Activated T-cell treated with anti-CD3 and anti-CD28 coated beads for 48 hours (primary cell): ENCODE measurements at regions not wholly inside any gene's neighbourhood (a gene's known extent, or its start where the extent isn't known, plus 50 kb on each side); places are given as distances from the start of the nearest gene placed in this dataset.
"Not testable (repeated sequence)": the region's sequence is repeated elsewhere in the genome, so short reads cannot be mapped to it uniquely, and the experiment has no call there.

Experiments
- DNase-seq: peaks from one replicate; pipeline ENCODE4 v3.0.0-alpha.2; 2020; ENCODE audit warnings: low read depth

DNA sequence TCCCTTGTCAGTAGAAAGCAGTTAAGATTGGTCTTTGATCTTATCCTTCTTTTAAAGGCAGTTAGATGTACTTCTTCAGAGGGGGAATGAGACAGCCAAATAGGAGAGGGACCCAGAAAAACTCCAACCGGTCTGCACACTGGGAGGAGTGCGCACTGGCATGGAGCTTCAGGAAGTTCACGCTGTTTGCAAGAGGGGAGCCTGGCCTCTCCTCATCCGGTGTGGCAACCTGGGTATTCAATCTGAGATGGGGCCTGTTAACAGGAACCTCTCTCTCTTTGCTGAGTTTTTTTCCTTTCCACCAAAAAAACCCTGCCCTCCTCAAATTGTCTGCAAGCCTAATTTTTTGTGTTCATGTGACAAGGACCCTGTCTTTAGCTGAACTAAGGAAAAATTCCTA, 162.5 kb upstream of the OLIG3 start:
- DNase-seq = no peak

DNA sequence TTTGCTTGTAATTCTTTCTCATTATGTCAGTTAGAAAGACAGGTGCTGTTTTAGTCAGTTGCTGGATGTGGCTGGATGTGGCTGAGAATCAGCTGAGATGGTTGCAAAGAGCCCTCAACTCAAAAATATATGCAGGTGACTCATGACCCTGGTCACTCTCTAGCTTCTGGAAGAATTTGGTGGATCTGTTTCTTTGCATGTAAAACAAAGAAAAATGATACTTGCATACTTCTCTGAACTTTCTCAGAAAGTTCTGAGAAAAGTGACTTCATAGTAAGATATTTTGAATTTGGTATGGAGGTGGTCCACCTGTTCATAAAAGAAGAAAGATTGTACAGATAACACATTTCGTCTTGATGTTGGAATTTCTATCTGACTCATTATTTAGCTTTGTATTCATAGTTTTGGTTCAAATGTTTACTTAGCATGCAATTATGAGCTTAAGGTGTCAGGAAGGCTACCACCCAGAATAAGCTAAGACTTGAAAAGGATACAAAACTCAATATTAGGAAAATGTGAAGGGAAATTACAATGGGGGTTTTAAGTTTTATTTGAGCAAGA, 163.2 kb upstream of the OLIG3 start:
- peak; percentile 35 for DNase-seq

DNA sequence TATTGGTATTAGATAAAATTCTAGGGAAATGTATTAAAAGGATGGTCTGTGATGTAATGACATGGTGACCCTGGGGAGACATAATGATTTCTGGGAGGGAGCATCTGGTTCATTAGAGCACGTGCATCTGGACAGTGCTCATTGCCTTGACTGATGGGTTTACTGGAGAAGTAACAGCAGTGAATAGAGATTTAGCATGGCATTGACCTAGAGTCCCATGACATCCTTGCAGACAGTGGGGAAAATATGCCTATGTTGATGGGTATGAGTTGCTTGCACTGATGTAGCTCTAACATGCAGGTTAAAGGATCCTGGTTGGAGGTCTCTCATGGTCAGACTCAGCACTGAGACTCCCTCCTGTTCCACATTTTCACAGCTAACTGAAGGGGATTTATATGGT, 164.1 kb upstream of the OLIG3 start:
- no peak for DNase-seq

DNA sequence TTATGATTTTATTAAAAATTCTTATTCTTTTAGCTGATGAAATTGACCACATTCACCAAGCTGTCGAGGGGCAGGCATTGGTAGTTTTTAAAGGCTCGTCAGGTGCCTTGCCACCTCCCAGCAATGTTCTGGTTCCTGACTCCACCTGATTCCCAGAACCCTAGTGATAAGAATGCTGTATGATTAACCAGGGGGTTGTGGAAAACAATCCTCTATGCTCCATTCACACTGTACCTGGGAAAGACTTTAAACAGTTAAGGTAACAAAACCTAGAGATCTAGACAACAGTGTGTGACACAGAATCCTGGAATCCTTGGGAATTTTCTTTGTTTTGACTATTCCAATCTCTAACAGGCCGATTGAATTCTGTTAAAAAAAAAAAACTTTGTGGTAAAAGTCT, 165.7 kb upstream of the OLIG3 start:
- no peak for DNase-seq

DNA sequence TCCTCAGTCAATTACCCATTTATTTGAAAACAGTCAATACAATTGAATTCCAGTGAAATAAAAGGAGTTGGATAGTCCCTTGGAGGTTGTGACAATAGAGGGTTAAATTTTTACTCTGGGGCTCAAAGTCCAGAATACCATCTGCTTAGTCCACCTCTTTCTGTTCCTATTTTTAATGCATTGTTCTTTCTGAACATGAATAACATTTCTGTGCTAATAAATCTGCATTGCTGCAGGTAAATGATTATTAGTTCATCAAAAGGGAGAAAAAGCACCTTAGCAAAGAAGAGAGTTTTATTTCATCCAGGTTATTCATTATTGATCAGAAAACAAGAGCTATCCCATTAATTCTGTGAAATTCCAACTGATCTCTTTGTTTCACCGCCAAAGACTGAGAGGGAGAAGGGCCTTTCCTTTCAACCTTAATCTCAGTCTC, 166.1 kb upstream of the OLIG3 start:
- no peak for DNase-seq

DNA sequence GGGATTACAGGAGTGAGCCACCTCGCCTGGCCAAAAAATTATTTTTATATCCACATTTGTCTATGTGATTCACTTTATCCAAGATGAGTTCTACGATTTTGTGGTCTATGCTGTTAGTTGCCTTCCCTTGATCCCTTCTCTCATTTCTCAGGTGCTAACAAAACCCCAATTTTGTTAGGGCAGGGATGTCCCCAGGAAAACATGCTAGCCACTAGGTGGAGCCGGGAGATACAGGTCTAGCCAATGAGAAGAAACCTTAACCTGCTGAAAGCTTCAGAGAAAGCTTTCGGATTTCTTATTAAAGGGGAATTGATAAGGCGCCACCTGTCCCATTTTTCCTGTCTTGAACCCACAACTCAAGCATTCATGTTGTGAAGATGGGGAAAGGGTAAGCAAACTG, 167.4 kb upstream of the OLIG3 start:
- peak; percentile 41 for DNase-seq

DNA sequence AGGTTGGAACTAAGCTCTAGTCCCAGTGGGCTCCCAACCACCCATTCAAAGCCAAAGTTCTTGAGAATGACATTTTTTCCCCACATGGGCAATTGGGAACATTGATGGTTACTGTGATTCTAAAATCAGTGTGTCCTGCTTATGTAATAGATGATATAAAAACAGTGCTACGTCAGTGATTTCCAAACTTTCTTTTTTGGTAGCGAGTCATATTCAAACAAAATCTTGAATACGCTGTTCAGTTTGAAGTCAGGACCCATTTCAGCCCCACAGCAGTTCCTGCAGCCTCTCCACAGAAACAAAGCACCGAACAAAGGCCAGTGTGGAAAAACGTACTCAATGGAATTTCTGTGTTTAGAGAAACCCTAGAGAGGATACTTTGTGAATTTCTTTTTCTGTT, 170.0 kb upstream of the OLIG3 start:
- DNase-seq = no peak

DNA sequence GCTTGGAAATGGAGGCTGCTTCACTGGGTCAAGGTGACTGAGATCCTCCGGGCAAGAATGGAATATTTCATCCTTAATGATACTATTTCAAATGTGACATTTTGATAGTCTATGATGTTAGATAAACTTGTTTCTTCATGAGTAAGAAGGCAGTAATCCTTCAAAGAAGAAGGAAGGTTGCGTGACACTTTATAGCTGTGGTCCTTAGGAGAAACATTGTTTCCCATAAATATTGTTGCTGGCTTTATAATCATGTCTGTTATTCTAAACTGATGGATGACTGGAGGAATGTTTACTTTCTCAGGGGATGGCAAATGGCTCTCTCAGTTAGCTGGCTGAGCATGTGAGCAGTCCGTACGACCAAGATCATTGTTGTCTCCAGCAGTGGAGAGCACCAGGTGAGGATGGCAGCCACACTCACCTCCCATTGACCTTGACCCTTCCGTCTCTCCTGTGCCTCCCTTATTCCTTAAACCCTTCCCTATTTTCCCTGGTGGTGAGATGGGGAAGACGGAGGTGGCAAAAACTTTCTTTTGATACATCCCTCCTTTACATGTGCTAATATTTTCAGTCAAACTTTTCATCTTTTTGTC, 171.2 kb upstream of the OLIG3 start:
- DNase-seq = no peak

DNA sequence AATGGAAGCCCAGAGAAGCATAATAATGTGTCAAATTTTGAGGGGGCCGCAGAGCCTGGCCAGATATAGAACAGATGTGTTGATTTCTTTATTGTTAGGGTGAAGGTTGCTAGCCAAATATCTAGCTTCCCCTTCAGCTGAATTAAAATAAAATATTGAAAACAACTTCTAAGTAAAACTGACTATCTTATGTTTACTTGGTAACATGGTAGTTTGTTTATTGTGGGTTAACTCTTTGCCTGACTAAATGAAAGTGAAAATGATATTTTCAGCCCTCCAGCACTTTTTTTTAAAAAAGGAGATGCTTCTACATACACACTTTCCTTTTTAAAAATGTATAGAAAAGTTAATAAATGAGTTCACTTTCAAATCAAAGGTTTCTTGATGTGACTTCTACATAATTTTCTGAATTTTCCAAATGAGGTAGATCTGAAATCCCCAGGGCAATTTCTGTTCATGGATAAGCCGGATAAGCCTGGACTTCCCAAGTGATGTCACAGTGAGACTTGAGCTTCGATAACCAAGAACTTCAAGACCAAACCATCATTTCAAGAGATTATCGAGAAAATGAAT, 172.1 kb upstream of the OLIG3 start:
- no peak for DNase-seq

DNA sequence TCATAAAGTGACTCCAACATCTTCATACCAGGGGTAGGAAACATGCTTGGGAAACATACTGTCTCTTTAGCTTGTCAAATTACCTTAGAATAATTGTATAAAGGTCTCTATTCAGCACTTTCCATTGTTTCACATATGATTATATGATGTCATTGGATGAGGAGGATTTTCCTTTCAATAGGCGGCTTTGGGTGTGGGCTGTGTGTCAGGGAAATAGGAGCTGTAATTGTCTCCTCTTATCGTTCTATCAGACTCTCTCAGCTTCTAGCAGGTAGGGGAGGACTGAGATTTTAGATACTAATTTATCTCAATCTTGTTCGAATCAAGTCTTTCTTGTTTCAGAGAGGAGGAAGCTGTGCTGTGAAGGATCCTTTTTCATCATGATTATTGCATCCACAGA, 179.4 kb upstream of the OLIG3 start:
- no peak for DNase-seq

DNA sequence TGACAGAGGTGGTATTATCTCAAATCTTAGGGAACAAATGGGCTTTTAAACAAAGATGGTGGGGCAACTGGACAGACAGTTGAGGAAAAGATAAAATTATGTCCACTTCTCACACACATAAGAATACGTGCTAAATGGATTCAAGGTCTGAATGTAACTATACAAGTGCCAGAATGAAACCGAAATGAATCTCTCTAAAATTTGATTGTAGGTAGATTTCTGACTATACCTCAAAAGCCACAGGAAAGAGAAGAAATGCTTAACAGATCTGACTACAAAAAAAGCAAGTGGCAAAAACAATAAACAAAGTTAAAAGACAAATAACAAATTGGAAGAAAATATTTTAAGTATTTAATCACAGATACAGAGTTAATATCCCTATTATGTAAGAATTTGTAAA, 182.7 kb upstream of the OLIG3 start:
- DNase-seq = no peak

DNA sequence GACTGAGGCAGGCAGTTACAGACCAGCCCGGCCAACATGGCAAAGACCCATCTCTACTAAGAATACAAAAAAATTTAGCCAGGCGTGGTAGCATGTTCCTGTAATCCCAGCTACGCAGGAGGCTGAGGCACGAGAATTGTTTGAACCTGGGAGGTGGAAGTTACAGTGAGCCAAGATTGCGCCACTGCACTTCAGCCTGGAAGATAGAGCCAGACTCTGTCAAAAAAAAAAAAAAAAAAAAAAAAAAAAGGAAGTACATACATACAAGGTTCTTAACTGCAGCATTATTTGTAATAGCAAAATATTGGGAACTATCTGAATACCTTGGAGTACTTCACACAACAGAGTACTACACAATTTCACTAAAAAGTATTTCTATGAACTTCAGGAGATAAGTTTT, 183.5 kb upstream of the OLIG3 start:
- DNase-seq = no peak

DNA sequence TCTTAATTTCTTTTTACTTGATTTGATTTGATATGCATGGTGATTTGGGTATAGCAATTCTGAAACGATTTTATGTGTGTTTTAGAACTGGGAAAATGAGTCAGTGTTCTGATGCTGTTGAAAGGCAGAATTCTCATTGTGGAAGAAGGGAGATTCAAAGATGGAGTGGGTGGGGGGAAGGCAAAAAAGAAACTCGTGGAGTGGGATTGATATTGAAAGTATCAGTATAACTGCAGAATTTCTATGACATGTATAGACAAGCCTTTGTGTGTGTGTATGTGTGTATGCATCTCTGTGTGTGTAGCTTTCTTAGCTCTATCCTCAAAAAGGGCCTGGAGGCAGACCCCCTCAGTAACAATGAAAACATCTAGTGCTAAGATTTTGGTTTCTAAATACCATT, 184.3 kb upstream of the OLIG3 start:
- no peak for DNase-seq

DNA sequence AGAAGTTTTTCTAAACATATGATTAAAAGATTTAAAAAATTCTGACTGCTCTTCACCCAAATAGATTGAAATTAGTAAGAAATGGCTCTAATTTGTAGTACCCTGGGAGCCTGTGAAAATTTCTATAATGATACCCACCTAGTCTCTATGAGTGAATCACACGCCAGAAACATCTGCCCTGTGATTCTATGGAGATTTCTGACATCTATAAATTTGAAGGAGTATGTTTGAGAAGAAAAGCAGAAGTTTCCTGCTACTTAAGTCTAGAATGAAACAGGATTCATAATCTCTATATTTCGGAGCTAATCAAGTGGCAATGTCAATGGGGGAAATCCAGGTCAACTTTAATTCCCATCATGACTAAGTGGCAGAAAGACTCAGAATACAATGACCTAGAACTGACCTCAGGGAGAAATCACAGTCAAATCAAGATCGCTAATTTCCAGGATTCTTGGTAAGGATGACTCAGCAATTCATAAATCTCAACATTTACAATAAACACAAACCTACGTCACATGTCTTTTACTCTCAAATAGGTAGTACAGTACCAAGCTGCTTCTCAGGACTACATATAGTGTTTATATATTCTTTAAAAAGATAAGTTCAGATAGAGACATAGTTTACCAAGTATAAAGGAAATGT, 186.2 kb upstream of the TNFAIP3 start:
- DNase-seq = no peak

DNA sequence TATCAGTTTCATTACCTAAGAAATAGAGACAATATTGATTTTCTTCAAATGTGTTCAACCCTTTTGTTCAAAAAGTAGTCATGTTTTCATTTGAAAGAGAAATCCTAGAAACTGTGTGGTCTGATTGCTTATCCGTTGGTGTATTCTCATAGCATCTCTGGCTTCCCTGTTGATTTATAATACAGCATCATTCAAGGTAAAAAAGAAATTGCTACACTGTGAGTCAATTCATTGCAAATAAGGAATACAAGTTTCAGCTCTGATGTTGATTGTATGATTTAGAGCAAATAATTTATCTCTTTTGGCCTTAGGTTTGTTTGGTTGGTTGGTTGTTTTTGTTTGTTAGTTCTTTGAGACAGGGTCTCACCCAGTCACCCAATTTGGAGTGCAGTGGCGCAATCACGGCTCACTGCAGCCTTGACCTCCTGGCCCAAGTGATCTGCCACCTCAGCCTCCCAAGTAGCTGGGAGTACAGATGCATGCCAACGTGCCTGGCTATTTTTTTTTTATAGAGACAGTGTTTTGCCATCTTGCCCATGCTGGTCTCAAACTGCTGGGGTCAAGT, 185.5 kb upstream of the TNFAIP3 start:
- DNase-seq = no peak

DNA sequence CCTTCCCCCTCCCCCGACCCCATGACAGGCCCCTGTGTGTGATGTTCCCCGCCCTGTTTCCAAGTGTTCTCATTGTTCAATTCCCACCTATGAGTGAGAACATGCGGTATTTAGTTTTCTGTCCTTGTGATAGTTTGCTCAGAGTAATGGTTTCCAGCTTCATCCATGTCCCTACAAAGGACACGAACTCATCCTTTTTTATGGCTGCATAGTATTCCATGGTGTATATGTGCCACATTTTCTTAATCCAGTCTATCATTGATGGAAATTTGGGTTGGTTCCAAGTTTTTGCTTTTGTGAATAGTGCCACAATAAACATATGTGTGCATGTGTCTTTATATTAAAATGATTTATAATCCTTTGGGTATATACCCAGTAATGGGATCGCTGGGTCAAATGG, 184.4 kb upstream of the TNFAIP3 start:
- not testable (repeated sequence) for DNase-seq

DNA sequence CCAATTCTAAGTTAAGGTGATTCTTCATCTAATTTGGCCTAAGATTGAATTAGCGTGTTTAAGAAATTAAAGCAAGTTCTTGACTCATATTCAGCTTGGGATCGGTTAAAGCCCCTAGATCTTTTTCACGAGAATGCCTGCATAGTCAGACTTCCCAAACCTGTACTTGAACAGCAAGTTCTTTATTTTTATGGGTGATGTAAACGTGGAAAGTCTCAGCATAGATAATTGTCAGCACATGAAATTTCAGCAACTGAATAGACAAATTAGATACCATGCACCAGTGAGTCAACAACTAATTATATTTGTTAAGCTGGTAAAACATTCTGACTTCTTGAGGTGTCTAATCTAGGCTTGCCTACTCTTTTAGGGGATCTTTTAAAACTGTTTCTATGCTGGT, 183.1 kb upstream of the TNFAIP3 start:
- DNase-seq = no peak

DNA sequence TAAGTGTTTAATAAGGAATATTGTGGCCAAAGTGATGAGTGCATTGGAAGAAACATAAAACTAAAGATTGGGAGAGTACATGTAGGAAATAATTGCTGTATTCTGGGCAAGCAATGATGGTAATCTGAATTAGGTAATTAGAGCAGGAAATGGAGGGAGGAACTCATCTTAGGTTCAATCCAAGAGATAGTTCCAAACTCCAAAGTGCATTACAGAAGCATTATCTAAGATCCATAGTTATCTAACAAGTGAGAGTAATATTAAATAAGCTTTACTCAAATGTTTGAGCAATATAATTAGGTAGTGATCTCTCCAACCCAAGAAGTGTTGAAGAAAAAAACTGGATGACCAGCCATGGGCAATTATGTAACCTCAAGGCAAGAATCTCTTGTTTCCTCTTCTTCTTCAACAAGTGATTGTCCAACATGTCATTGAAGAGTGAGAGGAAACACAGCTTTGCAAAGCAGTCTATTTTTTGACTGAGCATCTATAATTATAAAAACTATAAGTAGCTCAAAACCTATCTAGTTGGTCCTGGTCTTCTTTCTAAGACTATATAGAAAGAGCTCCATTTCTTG, 181.2 kb upstream of the TNFAIP3 start:
- DNase-seq = no peak

DNA sequence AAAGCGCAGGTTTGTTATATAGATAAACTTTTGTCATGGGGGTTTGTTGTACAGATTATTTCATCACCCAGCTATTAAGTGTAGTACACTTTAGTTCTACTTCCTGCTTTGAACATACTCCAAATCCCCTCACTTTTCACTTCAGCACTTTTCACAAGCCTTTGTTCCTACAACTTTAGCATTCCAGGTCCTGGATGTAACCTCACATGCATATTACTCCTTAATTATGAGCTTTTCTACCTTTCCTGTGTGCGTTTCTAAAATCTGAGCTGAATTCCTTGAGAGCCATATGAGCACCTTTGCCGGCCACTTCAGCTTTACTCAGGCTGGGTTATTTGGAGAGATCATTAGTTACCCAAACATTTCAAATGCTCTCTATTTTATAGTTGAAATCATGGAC, 179.2 kb upstream of the TNFAIP3 start:
- DNase-seq = no peak

DNA sequence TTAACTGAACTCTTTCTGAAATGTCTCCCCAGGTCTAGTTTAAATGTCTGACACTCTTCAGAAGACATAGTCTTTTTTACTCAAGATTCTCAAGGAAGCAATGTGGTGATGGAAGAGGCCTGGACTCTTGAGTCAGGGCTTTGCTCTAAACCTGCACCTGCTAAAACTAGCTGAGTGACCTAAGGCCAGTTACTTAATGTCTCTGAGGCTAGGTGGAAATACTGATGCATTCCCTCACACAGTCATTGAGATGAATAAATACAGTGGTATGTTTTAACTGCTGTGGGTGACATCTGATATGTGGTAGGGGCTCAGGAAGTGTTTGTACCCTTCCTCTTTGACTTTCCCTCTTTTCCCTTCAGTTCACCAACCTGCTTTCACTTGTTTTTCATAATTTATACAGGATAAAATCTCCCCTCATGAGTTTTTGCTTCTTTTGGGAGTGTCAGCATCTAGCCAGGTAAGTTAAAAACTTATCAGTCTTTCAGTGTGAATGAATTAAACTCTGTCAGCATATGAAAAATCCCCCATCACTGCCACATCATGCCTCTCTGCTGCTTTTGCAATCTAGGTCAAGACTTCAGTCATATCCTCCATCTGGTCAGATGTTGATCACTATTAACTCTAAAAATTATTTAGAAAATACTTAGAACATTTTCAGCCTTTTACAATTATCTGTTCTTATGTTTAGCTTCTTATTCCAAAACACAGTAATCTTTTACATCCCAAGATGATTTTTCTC, 178.7 kb upstream of the TNFAIP3 start:
- DNase-seq = no peak

DNA sequence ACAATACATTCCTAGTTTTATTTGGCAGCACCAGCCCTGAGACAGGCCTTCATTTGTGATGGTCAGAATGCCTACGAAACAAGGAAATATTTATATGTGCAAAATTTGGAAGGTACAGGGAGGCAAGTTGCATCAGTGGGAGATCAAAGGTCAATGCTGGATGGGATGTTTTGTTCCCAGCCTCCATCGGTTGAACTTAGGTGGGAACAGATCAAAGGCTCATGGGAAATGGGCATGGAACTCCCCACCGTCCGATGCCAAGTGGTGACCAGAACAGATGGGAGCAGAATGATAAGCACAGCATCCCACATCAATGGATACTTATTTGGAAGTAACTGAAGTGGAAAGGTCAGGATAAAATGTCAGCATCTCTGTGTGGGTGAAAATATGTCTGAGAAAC, 177.7 kb upstream of the TNFAIP3 start:
- DNase-seq = no peak

DNA sequence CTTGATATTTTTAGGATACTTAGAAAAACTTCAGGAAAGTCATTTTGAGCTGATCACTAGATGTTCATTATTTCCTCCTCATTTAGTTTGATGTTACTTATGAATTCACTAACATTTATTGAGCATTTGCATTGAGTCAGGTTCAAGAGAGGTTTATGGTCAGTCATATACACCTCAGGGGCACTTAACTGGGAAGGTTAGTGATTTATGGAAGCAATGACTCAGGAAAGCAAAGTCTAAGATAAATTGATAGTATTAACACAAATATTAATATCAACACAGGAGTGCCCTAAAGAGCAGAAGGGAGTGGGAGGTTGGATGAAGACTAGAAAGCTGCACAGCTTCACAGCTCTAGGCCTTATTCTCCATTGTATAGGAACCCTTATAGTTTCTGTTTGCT, 177.0 kb upstream of the TNFAIP3 start:
- no peak for DNase-seq
